ENCODE measurements at regions not wholly inside any gene's neighbourhood (a gene's known extent, or its start where the extent isn't known, plus 50 kb on each side); places are given as distances from the start of the nearest gene placed in this dataset.

DNA sequence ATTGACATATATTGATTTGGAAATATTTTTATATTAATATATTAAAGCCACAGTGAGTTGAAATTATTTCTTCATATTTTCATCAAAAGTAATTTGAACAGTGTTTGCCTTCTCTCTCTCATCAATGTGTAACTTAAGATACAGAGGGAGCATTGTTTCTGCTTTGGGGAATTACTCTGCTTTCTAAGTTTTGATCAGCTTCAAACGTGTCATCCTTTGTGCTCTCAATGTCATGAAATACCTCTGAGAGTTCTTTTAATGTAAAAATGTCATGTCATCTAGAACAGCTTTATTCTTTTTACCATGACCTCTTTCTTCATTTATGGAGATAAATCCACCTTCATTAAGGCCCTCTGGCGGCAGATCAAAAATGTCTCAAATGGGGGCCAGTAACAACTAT lies 259.4 kb upstream of the STXBP5 start:
- TF ChIP-seq CTCF (IDR thresholded peaks at IDR 0.05; ENCODE audit: control extremely low read depth, extremely low read depth): no peak

DNA sequence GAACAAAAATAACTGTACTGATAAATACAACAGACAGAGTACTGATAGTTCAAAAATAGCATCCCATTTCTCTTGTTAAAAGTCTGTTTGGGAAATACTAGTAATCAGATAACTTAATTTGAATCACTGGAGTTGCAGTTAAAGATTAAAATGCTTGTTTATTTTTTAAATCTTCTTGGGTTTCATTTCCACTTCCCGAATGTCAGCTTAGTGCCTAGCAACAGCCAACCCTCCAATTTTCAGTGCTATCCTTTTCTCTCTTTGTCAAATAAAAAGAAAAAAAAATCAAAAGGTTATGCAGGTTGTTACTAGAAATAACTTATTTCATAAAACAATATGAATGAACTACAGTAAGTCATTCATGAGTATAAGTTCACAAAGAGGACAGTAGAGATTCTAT lies 257.7 kb upstream of the STXBP5 start:
- H3K27me3 ChIP-seq (ENCODE audit: control insufficient read depth in 3 of 3, insufficient read depth in 3 of 3, low read length in 2 of 3): no peaks in the 10 kb centered on the region
- no peak overlapping the region for H3K4me3 ChIP-seq
- H3K9ac ChIP-seq (ENCODE audit: insufficient read depth in 1 of 2, low read length in 2 of 2): no peak overlapping the region
- no peak overlapping the region for H3K27ac ChIP-seq (ENCODE audit: low read depth in 1 of 2, low read length in 1 of 2)
- ATAC-seq (ENCODE audit: insufficient read depth, low FRiP score) (no peak), DNase-seq (no peak)
- H3K4me1 ChIP-seq (ENCODE audit: control insufficient read depth in 5 of 5, insufficient read depth in 5 of 5, low read length in 5 of 5): peaks cover 0 to 4% (median 0%) of the 10 kb centered on the region in 5 donors
- 69 to 76% methylated on average over 1 of the region's 1 CpG for WGBS, 2 donors
- no peak for TF ChIP-seq CTCF (IDR thresholded peaks at IDR 0.05; ENCODE audit: control extremely low read depth, extremely low read depth)
- no peaks in the 10 kb centered on the region for H3K36me3 ChIP-seq (ENCODE audit: control insufficient read depth in 4 of 4, insufficient read depth in 4 of 4, low read length in 4 of 4)
- H3K9me3 ChIP-seq (ENCODE audit: control insufficient read depth in 4 of 4, insufficient read depth in 3 of 4, low read length in 3 of 4): peaks cover 0 to 11% (median 0%) of the 10 kb centered on the region in 4 donors

More for the DNA sequence above, 259.4 kb upstream of the STXBP5 start:
- Histone ChIP-seq H3K9me3 (ENCODE audit: control insufficient read depth in 4 of 4, insufficient read depth in 3 of 4, low read length in 3 of 4) (peaks cover 0 to 9% (median 0%) of the 10 kb centered on the region in 4 donors), H3K4me3 (no peak overlapping the region), H3K27me3 (ENCODE audit: control insufficient read depth in 3 of 3, insufficient read depth in 3 of 3, low read length in 2 of 3) (no peaks in the 10 kb centered on the region), H3K4me1 (ENCODE audit: control insufficient read depth in 5 of 5, insufficient read depth in 5 of 5, low read length in 5 of 5) (no peaks in the 10 kb centered on the region), H3K36me3 (ENCODE audit: control insufficient read depth in 4 of 4, insufficient read depth in 4 of 4, low read length in 4 of 4) (no peaks in the 10 kb centered on the region), H3K27ac (ENCODE audit: low read depth in 1 of 2, low read length in 1 of 2) (no peak overlapping the region), H3K9ac (ENCODE audit: insufficient read depth in 1 of 2, low read length in 2 of 2) (no peak overlapping the region)
- DNase-seq (no peak), ATAC-seq (ENCODE audit: insufficient read depth, low FRiP score) (no peak)
- WGBS, 2 donors: 76 to 92% methylated on average over 2 of the region's 2 CpGs

DNA sequence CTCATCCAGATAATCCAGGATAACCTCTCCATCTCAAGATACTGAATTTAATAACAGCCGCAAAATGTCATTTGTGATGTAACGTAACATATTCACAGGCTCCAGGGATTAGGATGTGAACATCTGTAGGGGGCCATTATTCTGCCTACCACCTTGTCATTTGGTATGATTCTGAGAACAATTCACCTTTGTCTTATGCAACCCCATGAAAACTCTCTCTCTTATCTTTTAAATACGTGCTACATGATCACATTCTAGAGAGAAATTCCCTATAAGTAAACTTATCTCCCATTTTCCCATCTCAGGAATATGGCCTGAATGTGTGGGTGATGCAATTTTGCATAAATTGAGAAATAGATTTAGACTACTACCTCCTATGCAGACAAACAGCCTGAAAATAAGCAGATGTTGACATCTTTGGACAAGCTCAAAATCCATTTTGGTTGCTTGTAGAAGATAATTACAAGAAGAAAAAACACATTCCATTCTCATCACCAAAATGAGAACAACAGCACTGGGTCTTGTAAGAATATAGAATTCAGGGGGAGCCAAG lies 255.4 kb upstream of the STXBP5 start:
- WGBS, 2 donors: 90 to 93% methylated on average over 3 of the region's 3 CpGs
- H3K9me3 ChIP-seq (ENCODE audit: control insufficient read depth in 4 of 4, insufficient read depth in 3 of 4, low read length in 3 of 4): peaks cover 0 to 2% (median 0%) of the 10 kb centered on the region in 4 donors
- H3K4me3 ChIP-seq: no peak overlapping the region
- H3K27me3 ChIP-seq (ENCODE audit: control insufficient read depth in 3 of 3, insufficient read depth in 3 of 3, low read length in 2 of 3): no peaks in the 10 kb centered on the region
- no peak for DNase-seq
- no peak for ATAC-seq (ENCODE audit: insufficient read depth, low FRiP score)
- H3K36me3 ChIP-seq (ENCODE audit: control insufficient read depth in 4 of 4, insufficient read depth in 4 of 4, low read length in 4 of 4): no peaks in the 10 kb centered on the region
- no peak overlapping the region for H3K9ac ChIP-seq (ENCODE audit: insufficient read depth in 1 of 2, low read length in 2 of 2)
- TF ChIP-seq CTCF (IDR thresholded peaks at IDR 0.05; ENCODE audit: control extremely low read depth, extremely low read depth): no peak
- H3K27ac ChIP-seq (ENCODE audit: low read depth in 1 of 2, low read length in 1 of 2): no peak overlapping the region
- peaks cover 0 to 4% (median 0%) of the 10 kb centered on the region in 5 donors for H3K4me1 ChIP-seq (ENCODE audit: control insufficient read depth in 5 of 5, insufficient read depth in 5 of 5, low read length in 5 of 5)

DNA sequence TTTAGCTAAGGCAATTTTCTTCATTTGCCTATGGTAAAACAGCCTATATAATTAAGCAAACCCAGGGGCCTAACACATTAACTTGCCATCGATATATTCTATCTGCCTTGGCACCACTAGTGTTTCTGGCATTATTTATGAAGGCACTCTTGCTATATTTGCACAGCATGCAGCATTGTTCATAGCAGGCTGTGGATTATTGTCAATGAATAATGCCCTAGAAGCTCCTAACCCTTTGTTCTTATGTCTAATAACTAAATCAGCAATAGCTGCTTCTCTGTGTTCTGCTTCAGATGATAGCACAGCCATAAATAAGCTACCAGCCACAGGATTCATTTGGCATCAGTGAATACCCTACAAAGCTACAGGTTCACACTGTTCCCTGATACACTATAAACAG lies 254.8 kb upstream of the STXBP5 start:
- H3K4me3 ChIP-seq: no peak overlapping the region
- no peak overlapping the region for H3K27ac ChIP-seq (ENCODE audit: low read depth in 1 of 2, low read length in 1 of 2)
- 67 to 93% methylated on average over 1 of the region's 1 CpG for WGBS, 2 donors
- TF ChIP-seq CTCF (IDR thresholded peaks at IDR 0.05; ENCODE audit: control extremely low read depth, extremely low read depth): no peak
- H3K9me3 ChIP-seq (ENCODE audit: control insufficient read depth in 4 of 4, insufficient read depth in 3 of 4, low read length in 3 of 4): peaks cover 0 to 2% (median 0%) of the 10 kb centered on the region in 4 donors
- H3K4me1 ChIP-seq (ENCODE audit: control insufficient read depth in 5 of 5, insufficient read depth in 5 of 5, low read length in 5 of 5): peaks cover 0 to 4% (median 0%) of the 10 kb centered on the region in 5 donors
- DNase-seq (no peak), ATAC-seq (ENCODE audit: insufficient read depth, low FRiP score) (no peak)
- H3K27me3 ChIP-seq (ENCODE audit: control insufficient read depth in 3 of 3, insufficient read depth in 3 of 3, low read length in 2 of 3): no peaks in the 10 kb centered on the region
- no peak overlapping the region for H3K9ac ChIP-seq (ENCODE audit: insufficient read depth in 1 of 2, low read length in 2 of 2)
- no peaks in the 10 kb centered on the region for H3K36me3 ChIP-seq (ENCODE audit: control insufficient read depth in 4 of 4, insufficient read depth in 4 of 4, low read length in 4 of 4)

All from lung (tissue), 11 donors.